ENCODE measurements at regions not wholly inside any gene's neighbourhood (a gene's known extent, or its start where the extent isn't known, plus 50 kb on each side); places are given as distances from the start of the nearest gene placed in this dataset.

- Histone ChIP-seq H3K36me3 (ENCODE audit: control insufficient read depth in 4 of 4, insufficient read depth in 3 of 4, low read depth in 1 of 4, low read length in 3 of 4) (no peaks in the 10 kb centered on the region), H3K4me1 (ENCODE audit: control insufficient read depth in 4 of 4, insufficient read depth in 4 of 4, low read length in 3 of 4) (no peaks in the 10 kb centered on the region), H3K27me3 (ENCODE audit: control insufficient read depth in 4 of 4, insufficient read depth in 4 of 4, low read length in 3 of 4) (no peaks in the 10 kb centered on the region), H3K9ac (ENCODE audit: low read depth in 1 of 2, low read length in 2 of 2) (no peak overlapping the region), H3K27ac (ENCODE audit: low read depth in 1 of 2, low read length in 2 of 2) (no peak overlapping the region), H3K4me3 (ENCODE audit: low read depth in 1 of 3, low read length in 3 of 3) (no peak overlapping the region), H3K9me3 (ENCODE audit: control insufficient read depth in 4 of 4, low read length in 3 of 4) (no peaks in the 10 kb centered on the region)
- 91% methylated on average over 1 of the region's 1 CpG for WGBS
- TF ChIP-seq, protein P1, sequence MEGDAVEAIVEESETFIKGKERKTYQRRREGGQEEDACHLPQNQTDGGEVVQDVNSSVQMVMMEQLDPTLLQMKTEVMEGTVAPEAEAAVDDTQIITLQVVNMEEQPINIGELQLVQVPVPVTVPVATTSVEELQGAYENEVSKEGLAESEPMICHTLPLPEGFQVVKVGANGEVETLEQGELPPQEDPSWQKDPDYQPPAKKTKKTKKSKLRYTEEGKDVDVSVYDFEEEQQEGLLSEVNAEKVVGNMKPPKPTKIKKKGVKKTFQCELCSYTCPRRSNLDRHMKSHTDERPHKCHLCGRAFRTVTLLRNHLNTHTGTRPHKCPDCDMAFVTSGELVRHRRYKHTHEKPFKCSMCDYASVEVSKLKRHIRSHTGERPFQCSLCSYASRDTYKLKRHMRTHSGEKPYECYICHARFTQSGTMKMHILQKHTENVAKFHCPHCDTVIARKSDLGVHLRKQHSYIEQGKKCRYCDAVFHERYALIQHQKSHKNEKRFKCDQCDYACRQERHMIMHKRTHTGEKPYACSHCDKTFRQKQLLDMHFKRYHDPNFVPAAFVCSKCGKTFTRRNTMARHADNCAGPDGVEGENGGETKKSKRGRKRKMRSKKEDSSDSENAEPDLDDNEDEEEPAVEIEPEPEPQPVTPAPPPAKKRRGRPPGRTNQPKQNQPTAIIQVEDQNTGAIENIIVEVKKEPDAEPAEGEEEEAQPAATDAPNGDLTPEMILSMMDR (IDR thresholded peaks at IDR 0.05; ENCODE audit: low read depth, low read length, missing input control) = no peak
- TF ChIP-seq RXRA (IDR thresholded peaks at IDR 0.05) = no peak
- DNase-seq (ENCODE audit: low spot score) = no peak
These were observed 122.9 kb upstream of the PLEKHA5 start for GRCh38 chr12:19006626-19007137.

- H3K4me1 ChIP-seq (ENCODE audit: control insufficient read depth in 4 of 4, insufficient read depth in 4 of 4, low read length in 3 of 4) = peaks cover 0 to 7% (median under 1%) of the 10 kb centered on the region in 4 donors
- 88% methylated on average over 2 of the region's 2 CpGs for WGBS
- TF ChIP-seq, protein P1 (IDR thresholded peaks at IDR 0.05; ENCODE audit: low read depth, low read length, missing input control) = no peak
- TF ChIP-seq, protein P2, sequence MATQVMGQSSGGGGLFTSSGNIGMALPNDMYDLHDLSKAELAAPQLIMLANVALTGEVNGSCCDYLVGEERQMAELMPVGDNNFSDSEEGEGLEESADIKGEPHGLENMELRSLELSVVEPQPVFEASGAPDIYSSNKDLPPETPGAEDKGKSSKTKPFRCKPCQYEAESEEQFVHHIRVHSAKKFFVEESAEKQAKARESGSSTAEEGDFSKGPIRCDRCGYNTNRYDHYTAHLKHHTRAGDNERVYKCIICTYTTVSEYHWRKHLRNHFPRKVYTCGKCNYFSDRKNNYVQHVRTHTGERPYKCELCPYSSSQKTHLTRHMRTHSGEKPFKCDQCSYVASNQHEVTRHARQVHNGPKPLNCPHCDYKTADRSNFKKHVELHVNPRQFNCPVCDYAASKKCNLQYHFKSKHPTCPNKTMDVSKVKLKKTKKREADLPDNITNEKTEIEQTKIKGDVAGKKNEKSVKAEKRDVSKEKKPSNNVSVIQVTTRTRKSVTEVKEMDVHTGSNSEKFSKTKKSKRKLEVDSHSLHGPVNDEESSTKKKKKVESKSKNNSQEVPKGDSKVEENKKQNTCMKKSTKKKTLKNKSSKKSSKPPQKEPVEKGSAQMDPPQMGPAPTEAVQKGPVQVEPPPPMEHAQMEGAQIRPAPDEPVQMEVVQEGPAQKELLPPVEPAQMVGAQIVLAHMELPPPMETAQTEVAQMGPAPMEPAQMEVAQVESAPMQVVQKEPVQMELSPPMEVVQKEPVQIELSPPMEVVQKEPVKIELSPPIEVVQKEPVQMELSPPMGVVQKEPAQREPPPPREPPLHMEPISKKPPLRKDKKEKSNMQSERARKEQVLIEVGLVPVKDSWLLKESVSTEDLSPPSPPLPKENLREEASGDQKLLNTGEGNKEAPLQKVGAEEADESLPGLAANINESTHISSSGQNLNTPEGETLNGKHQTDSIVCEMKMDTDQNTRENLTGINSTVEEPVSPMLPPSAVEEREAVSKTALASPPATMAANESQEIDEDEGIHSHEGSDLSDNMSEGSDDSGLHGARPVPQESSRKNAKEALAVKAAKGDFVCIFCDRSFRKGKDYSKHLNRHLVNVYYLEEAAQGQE (IDR thresholded peaks at IDR 0.05) = no peak
- TF ChIP-seq, protein P3, sequence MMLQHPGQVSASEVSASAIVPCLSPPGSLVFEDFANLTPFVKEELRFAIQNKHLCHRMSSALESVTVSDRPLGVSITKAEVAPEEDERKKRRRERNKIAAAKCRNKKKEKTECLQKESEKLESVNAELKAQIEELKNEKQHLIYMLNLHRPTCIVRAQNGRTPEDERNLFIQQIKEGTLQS (IDR thresholded peaks at IDR 0.05) = no peak
- TF ChIP-seq FOXA1 (IDR thresholded peaks at IDR 0.05) = no peak
- no peak for TF ChIP-seq NR2F2 (IDR thresholded peaks at IDR 0.05)
- no peak for TF ChIP-seq RAD21 (IDR thresholded peaks at IDR 0.05)
- TF ChIP-seq HNF4A (conservative IDR thresholded peaks at IDR 0.05) = no peak
- no peak for TF ChIP-seq SP1 (IDR thresholded peaks at IDR 0.05)
- no peak for TF ChIP-seq FOXA2 (IDR thresholded peaks at IDR 0.05)
- TF ChIP-seq RXRA (IDR thresholded peaks at IDR 0.05) = no peak
- no peak for TF ChIP-seq HNF4G (IDR thresholded peaks at IDR 0.05)
These were observed 121.4 kb upstream of the PLEKHA5 start for GRCh38 chr12:19008102-19008501.

More at GRCh38 chr12:19008102-19008501, 121.4 kb upstream of the PLEKHA5 start:
- Histone ChIP-seq H3K4me3 (ENCODE audit: low read depth in 1 of 3, low read length in 3 of 3) (no peak overlapping the region), H3K27me3 (ENCODE audit: control insufficient read depth in 4 of 4, insufficient read depth in 4 of 4, low read length in 3 of 4) (no peaks in the 10 kb centered on the region), H3K9ac (ENCODE audit: low read depth in 1 of 2, low read length in 2 of 2) (no peak overlapping the region), H3K27ac (ENCODE audit: low read depth in 1 of 2, low read length in 2 of 2) (no peak overlapping the region), H3K9me3 (ENCODE audit: control insufficient read depth in 4 of 4, low read length in 3 of 4) (no peaks in the 10 kb centered on the region), H3K36me3 (ENCODE audit: control insufficient read depth in 4 of 4, insufficient read depth in 3 of 4, low read depth in 1 of 4, low read length in 3 of 4) (no peaks in the 10 kb centered on the region)
- DNase-seq (ENCODE audit: low spot score) = no peak

Measured in liver (tissue), 8 donors.